H1 (cell line): ENCODE measurements at regions not wholly inside any gene's neighbourhood (a gene's known extent, or its start where the extent isn't known, plus 50 kb on each side); places are given as distances from the start of the nearest gene placed in this dataset.

ENCODE experiments used
- CTCF ChIA-PET: fragments of 300-600 bp; sonication (Branson Sonifier 250); formaldehyde crosslinking; loops from one replicate; lab custom pipeline; 2021; ENCODE audit not compliant: partially characterized antibody; lab: Charles Lee
- POLR2A ChIA-PET: fragments of 300-600 bp; sonication (Branson Sonifier 250); formaldehyde crosslinking; loops from one replicate; lab custom pipeline; 2021; ENCODE audit warnings: inconsistent platforms; ENCODE audit not compliant: partially characterized antibody; lab: Charles Lee
- DNase-seq, 2 experiments: peaks; one replicate each; pipeline versions ENCODE4 v3.0.0 to v3.0.0-alpha.2; 2010 to 2022; ENCODE audit warnings: low spot score in 2 of 2, low read depth in 1 of 2, mixed read lengths in 1 of 2
- FAIRE-seq: peaks from 2 replicates; lab custom pipeline; 2011; peaks lifted over from hg19 to GRCh38; lab: Jason Lieb, UNC
- H2AFZ ChIP-seq: 2 replicates; pipeline ENCODE4 v1.8.1; 2012; ENCODE audit warnings: low read length, inconsistent platforms
- H2AK5ac ChIP-seq: 2 replicates; pipeline ENCODE4 v1.6.1; 2013; ENCODE audit warnings: low read depth, low read length
- H2BK120ac ChIP-seq: replicated peaks from 2 replicates; pipeline ENCODE3; 2013; ENCODE audit warnings: low read depth, low read length, inconsistent platforms
- H2BK12ac ChIP-seq: 2 replicates; pipeline ENCODE4 v1.6.1; 2013; ENCODE audit warnings: low read depth, low read length
- H2BK15ac ChIP-seq: 2 replicates; pipeline ENCODE4 v1.6.1; 2013; ENCODE audit warnings: low read length
- H2BK20ac ChIP-seq: 2 replicates; pipeline ENCODE4 v1.6.1; 2013; ENCODE audit warnings: low read length
- H2BK5ac ChIP-seq: 2 replicates; pipeline ENCODE4 v1.6.1; 2013; ENCODE audit warnings: low read depth, low read length
- H3K14ac ChIP-seq: 2 replicates; pipeline ENCODE4 v1.6.1; 2013; ENCODE audit warnings: inconsistent platforms; ENCODE audit not compliant: insufficient read length
- H3K18ac ChIP-seq: 2 replicates; pipeline ENCODE4 v1.6.1; 2013; ENCODE audit warnings: low read length; ENCODE audit errors: extremely low read depth
- H3K23ac ChIP-seq: 2 replicates; pipeline ENCODE4 v1.6.1; 2013; ENCODE audit warnings: inconsistent platforms; ENCODE audit not compliant: insufficient read length
- H3K23me2 ChIP-seq: 2 replicates; pipeline ENCODE4 v1.6.1; 2013; ENCODE audit warnings: low read depth, low read length
- H3K27ac ChIP-seq: 2 replicates; pipeline ENCODE4 v1.6.1; 2011; ENCODE audit warnings: low read depth, low read length, inconsistent platforms
- H3K27me3 ChIP-seq, 4 experiments: replicated peaks in 1 of 4; 1 replicate in 1 of 4; 2 replicates in 3 of 4; pipeline versions ENCODE4 v1.6.1 to v1.8.1; 2011 to 2013; ENCODE audit warnings: low read length in 3 of 4, mild to moderate bottlenecking in 3 of 4, inconsistent platforms in 2 of 4, mixed read lengths in 2 of 4, moderate library complexity in 1 of 4; ENCODE audit not compliant: control insufficient read depth in 3 of 4, insufficient read depth in 3 of 4; ENCODE audit errors: extremely low read depth in 1 of 4
- H3K36me3 ChIP-seq, 4 experiments: 2 replicates each; pipeline versions ENCODE4 v1.6.1 to v1.8.1; 2011 to 2013; ENCODE audit warnings: mild to moderate bottlenecking in 4 of 4, low read length in 3 of 4, moderate library complexity in 2 of 4, control low read depth in 1 of 4, inconsistent platforms in 1 of 4; ENCODE audit not compliant: insufficient read depth in 4 of 4, control insufficient read depth in 2 of 4
- H3K4ac ChIP-seq: replicated peaks from 2 replicates; pipeline ENCODE3; 2013; ENCODE audit warnings: low read length, low read depth, mixed read lengths, inconsistent platforms; ENCODE audit not compliant: insufficient read length
- H3K4me1 ChIP-seq, 4 experiments: replicated peaks in 1 of 4; 1 replicate in 1 of 4; 2 replicates in 3 of 4; pipeline versions ENCODE4 v1.6.1 to v1.8.1; 2011 to 2013; ENCODE audit warnings: low read length in 3 of 4, inconsistent platforms in 2 of 4, mixed read lengths in 1 of 4; ENCODE audit not compliant: insufficient read depth in 4 of 4, control insufficient read depth in 3 of 4
- H3K4me2 ChIP-seq, 2 experiments: 2 replicates each; pipeline versions ENCODE4 v1.6.1 to v1.8.1; 2011 to 2013; ENCODE audit warnings: low read depth in 2 of 2, low read length in 2 of 2, control low read depth in 1 of 2, inconsistent platforms in 1 of 2, mild to moderate bottlenecking in 1 of 2; ENCODE audit not compliant: insufficient read depth in 1 of 2
- H3K4me3 ChIP-seq, 4 experiments: fragments of 200-600, 300-600 bp in 1 of 4; sonication (generic), shearing (Covaris generic), sonication (Bioruptor Twin) in 1 of 4; 2 replicates each; pipeline versions ENCODE4 v1.5.1 to v1.8.1; 2011 to 2016; ENCODE audit warnings: low read length in 4 of 4, low read depth in 3 of 4, control low read depth in 2 of 4, inconsistent platforms in 2 of 4, mild to moderate bottlenecking in 2 of 4, mixed read lengths in 1 of 4, moderate library complexity in 1 of 4; ENCODE audit not compliant: insufficient read depth in 2 of 4; ENCODE audit errors: extremely low read depth in 1 of 4
- H3K56ac ChIP-seq: replicated peaks from 2 replicates; pipeline ENCODE3; 2013; ENCODE audit warnings: low read depth, mild to moderate bottlenecking, mixed read lengths, low read length, inconsistent platforms; ENCODE audit not compliant: insufficient read length
- H3K79me1 ChIP-seq: 2 replicates; pipeline ENCODE4 v1.6.1; 2013; ENCODE audit warnings: low read depth, low read length, control low read depth
- H3K79me2 ChIP-seq, 2 experiments: 2 replicates each; pipeline versions ENCODE4 v1.6.1 to v1.8.1; 2012 to 2013; ENCODE audit warnings: low read length in 2 of 2, mild to moderate bottlenecking in 2 of 2, inconsistent platforms in 1 of 2; ENCODE audit not compliant: insufficient read depth in 2 of 2, control insufficient read depth in 1 of 2
- H3K9ac ChIP-seq, 4 experiments: replicated peaks in 1 of 4; 1 replicate in 1 of 4; 2 replicates in 3 of 4; pipeline versions ENCODE4 v1.6.1 to v1.8.1; 2011 to 2013; ENCODE audit warnings: low read depth in 3 of 4, low read length in 3 of 4, control low read depth in 2 of 4, mild to moderate bottlenecking in 2 of 4, moderate library complexity in 2 of 4, inconsistent platforms in 1 of 4; ENCODE audit errors: extremely low read depth in 1 of 4
- H3K9me3 ChIP-seq, 2 experiments: 2 replicates each; pipeline versions ENCODE4 v1.6.1 to v1.8.1; 2012 to 2013; ENCODE audit warnings: mild to moderate bottlenecking in 2 of 2, moderate library complexity in 2 of 2, control low read depth in 1 of 2, inconsistent platforms in 1 of 2, low read depth in 1 of 2, low read length in 1 of 2, mixed read lengths in 1 of 2; ENCODE audit not compliant: insufficient read depth in 2 of 2
- H4K20me1 ChIP-seq, 2 experiments: replicated peaks in 1 of 2; 2 replicates each; pipeline versions ENCODE3 to v1.8.1; 2011 to 2013; ENCODE audit warnings: inconsistent platforms in 2 of 2, low read length in 2 of 2, mild to moderate bottlenecking in 1 of 2; ENCODE audit not compliant: insufficient read depth in 2 of 2, control insufficient read depth in 1 of 2
- H4K5ac ChIP-seq: 2 replicates; pipeline ENCODE4 v1.6.1; 2013; ENCODE audit warnings: low read length, low read depth, mixed read lengths, inconsistent platforms; ENCODE audit not compliant: insufficient read length
- H4K8ac ChIP-seq: 2 replicates; pipeline ENCODE4 v1.8.0; 2013; ENCODE audit warnings: mild to moderate bottlenecking, moderate library complexity, low read length, inconsistent platforms; ENCODE audit not compliant: insufficient read depth; ENCODE audit errors: extremely low read depth
- H4K91ac ChIP-seq: replicated peaks from 2 replicates; pipeline ENCODE3; 2013; ENCODE audit warnings: low read length, mixed read lengths, inconsistent platforms; ENCODE audit not compliant: insufficient read length
- EP300 ChIP-seq, 2 experiments: IDR thresholded peaks; 1 replicate in 1 of 2; 2 replicates in 1 of 2; pipeline ENCODE4 v1.6.1; 2011 to 2012; ENCODE audit warnings: low read depth in 2 of 2, low read length in 2 of 2, mild to moderate bottlenecking in 2 of 2, borderline replicate concordance in 1 of 2, inconsistent platforms in 1 of 2, moderate library complexity in 1 of 2
- FOSL1 ChIP-seq: IDR thresholded peaks from 2 replicates; pipeline ENCODE4 v1.6.1; 2011; ENCODE audit warnings: mild to moderate bottlenecking, low read depth, low read length, moderate library complexity; ENCODE audit not compliant: insufficient read depth
- HDAC2 ChIP-seq, 2 experiments: fragments of 300-600 bp in 1 of 2; sonication (generic) in 1 of 2; IDR thresholded peaks; 2 replicates each; pipeline ENCODE4 v1.6.1; 2011 to 2012; ENCODE audit warnings: low read depth in 2 of 2, low read length in 2 of 2, mild to moderate bottlenecking in 2 of 2, moderate library complexity in 2 of 2, borderline replicate concordance in 1 of 2, inconsistent platforms in 1 of 2
- RFX5 ChIP-seq: IDR thresholded peaks from 2 replicates; pipeline ENCODE4 v1.6.1; 2011; ENCODE audit warnings: low read depth, low read length, improper control_type of control experiment, borderline replicate concordance
- TCF12 ChIP-seq: IDR thresholded peaks from 2 replicates; pipeline ENCODE4 v1.6.1; 2011; ENCODE audit warnings: low read depth, mild to moderate bottlenecking, low read length
- WGBS, 2 experiments: shearing (Covaris generic) in 1 of 2; methylation state at CpG; one replicate each; pipeline versions ENCODE4 v1.1.6 to v1.1.7; 2013 to 2015; ENCODE audit warnings: low lambda C conversion rate in 2 of 2, mixed read lengths in 2 of 2, inconsistent platforms in 1 of 2, low coverage in 1 of 2, missing lambda C conversion rate in 1 of 2; ENCODE audit not compliant: insufficient replicate concordance in 2 of 2, insufficient coverage in 1 of 2, insufficient read length in 1 of 2; ENCODE audit errors: extremely low coverage in 1 of 2, missing lambda C conversion rate in 1 of 2; 5-methylcytosine and 5-hydroxymethylcytosine counted together

GRCh38 chr2:7490672-7491071 is 573.5 kb downstream of the RNF144A start:
- H3K18ac ChIP-seq = no peak overlapping the region
- no peak overlapping the region for H2BK120ac ChIP-seq
- no peaks in the 10 kb centered on the region for H3K9me3 ChIP-seq
- H3K23me2 ChIP-seq = no peaks in the 10 kb centered on the region; the same call in 1 of the 2 replicates
- H3K14ac ChIP-seq = no peak overlapping the region
- H2AFZ ChIP-seq = no peak overlapping the region
- no peak overlapping the region for H2AK5ac ChIP-seq
- no peak overlapping the region for H3K56ac ChIP-seq
- H3K27me3 ChIP-seq = no peaks in the 10 kb centered on the region
- no peak overlapping the region for H2BK12ac ChIP-seq
- TF ChIP-seq EP300 (IDR thresholded peaks at IDR 0.05; ENCODE audit: borderline replicate concordance in 1 of 2, low read depth in 2 of 2, low read length in 2 of 2) (no peak), HDAC2 (IDR thresholded peaks at IDR 0.05; ENCODE audit: borderline replicate concordance in 1 of 2, low read depth in 2 of 2, low read length in 2 of 2) (no peak), FOSL1 (no peak), RFX5 (no peak), TCF12 (no peak)
- DNase-seq = no peak
- no peak overlapping the region for H3K23ac ChIP-seq
- no peak overlapping the region for H2BK5ac ChIP-seq
- no peaks in the 10 kb centered on the region for H3K36me3 ChIP-seq
- no peak overlapping the region for H3K4ac ChIP-seq
- H3K4me3 ChIP-seq = no peak overlapping the region
- H2BK15ac ChIP-seq = no peak overlapping the region
- no peaks in the 10 kb centered on the region for H4K20me1 ChIP-seq
- FAIRE-seq = no peak
- CTCF ChIA-PET = interaction anchor here (0.6 kb wide), 1 partner anchor 371 kb away, joined by 3 read pairs; no protein-coding TSS in a partner anchor
- no peak overlapping the region for H2BK20ac ChIP-seq
- H4K8ac ChIP-seq = no peak overlapping the region
- 76% methylated on average over 5 of the region's 5 CpGs; no CpG with 5 or more reads in 1 of the 2 experiments for WGBS, 2 experiments
- POLR2A ChIA-PET = no interaction called here
- H3K4me2 ChIP-seq = no peak overlapping the region
- no peaks in the 10 kb centered on the region for H3K79me1 ChIP-seq
- no peak overlapping the region for H3K9ac ChIP-seq
- H4K91ac ChIP-seq = no peak overlapping the region
- no peaks in the 10 kb centered on the region for H3K79me2 ChIP-seq
- H3K27ac ChIP-seq = no peak overlapping the region
- H3K4me1 ChIP-seq = no peaks in the 10 kb centered on the region
- H4K5ac ChIP-seq = no peak overlapping the region
